CD4-positive, alpha-beta T cell treated with Interleukin-15 for 1 hour (primary cell): ENCODE measurements at regions not wholly inside any gene's neighbourhood (a gene's known extent, or its start where the extent isn't known, plus 50 kb on each side); places are given as distances from the start of the nearest gene placed in this dataset.

ENCODE experiments used
- DNase-seq: peaks from one replicate; pipeline ENCODE4 v3.0.0-alpha.2; 2020

DNA sequence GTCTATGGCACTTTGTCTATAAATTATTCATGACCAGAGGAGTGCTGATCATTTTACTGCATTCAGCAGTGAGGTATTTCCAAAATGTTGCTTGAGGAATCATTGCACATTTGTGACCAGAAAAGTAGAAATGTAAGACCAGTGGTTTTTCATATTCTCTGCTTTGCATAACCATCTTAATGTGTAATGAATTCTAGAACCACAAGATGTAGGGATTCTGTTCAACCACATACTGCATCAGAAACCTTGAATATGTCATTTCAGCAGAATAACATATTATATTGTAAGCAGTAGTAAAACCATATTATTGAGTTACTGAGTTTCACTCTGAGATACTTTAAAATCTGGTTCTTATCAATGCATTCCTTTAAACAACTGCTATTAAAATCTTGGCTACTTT lies 1243.4 kb downstream of the MAT2B start:
- no peak for DNase-seq

DNA sequence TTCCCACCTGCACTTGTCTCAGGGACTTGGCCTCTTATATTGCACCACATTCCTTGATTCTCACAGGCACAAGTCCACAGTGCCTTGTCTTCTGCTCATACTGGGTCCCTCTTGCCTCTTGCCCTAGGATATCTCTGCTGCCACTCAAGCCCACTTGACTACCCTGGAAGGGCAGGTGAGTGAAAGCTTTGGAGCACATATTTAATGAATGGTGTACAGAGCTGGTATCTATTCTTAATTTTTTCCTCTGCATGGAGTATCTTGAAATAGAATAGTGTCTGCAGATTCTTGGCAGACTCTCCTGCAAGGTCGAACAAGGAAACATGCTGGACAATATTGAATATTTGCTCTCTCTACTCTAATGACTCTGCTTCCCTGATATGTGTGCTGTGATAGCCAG lies 1248.0 kb downstream of the MAT2B start:
- no peak for DNase-seq

- no peak for DNase-seq
Measured at GRCh38 chr5:164763206-164763605, 1257.8 kb downstream of the MAT2B start.

DNA sequence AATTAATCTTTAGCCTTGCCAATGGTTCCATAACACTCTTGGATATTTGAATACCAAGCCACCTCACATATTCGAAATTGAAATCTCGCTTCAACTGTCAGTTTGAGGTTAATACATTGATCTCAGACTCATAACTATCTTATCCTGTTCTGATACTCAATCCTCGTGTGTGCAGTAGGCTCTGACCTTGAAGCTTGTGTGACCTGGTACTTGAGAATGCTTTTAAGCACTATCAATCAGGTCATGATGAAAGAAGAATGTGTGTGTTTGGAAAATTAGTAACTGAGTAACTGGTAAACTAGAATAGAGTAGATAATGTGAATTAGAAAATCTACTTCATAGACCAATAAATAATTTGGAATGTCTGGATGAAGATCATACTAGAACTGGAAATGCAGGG lies 1266.7 kb downstream of the MAT2B start:
- DNase-seq = no peak

GRCh38 chr5:164784230-164784629 lies 1278.8 kb downstream of the MAT2B start:
- no peak for DNase-seq

DNA sequence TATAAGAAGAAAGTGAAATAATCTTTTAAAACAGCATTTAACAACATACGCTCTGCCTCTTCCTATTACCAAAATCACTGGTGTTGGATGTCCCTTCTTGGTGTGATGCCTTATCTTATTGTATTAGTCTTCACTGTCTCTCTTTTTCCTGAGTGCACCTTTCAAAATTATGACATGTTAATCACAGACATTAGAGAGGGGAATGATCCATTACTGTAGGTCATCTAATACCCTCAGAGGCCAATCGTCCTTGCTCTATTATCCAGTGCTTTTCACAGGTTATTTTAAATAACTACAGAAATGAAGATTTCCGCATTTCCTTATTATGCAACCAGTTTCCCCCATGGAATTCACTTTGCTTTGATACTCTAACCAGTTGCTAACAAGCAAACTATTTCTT lies 1292.7 kb downstream of the MAT2B start:
- DNase-seq = no peak

DNA sequence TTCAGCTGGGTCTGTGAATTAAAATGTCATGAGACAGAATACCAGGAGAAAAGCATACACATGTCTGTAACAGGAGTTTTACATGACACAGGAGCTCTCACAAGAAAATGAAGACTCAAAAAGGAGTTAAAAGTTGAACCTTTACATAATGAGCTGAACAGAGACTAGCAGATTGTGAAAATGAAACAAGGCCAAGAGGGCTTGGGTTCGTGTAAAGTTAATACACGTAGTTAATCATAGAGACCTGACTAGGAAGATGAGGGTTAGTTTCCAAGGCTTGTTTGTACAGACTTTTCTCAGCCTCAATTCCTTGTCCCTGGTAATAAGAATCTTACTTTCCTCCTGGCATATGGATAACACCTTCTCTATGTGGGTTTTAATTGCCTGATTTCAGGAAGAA lies 1294.0 kb downstream of the MAT2B start:
- no peak for DNase-seq

DNA sequence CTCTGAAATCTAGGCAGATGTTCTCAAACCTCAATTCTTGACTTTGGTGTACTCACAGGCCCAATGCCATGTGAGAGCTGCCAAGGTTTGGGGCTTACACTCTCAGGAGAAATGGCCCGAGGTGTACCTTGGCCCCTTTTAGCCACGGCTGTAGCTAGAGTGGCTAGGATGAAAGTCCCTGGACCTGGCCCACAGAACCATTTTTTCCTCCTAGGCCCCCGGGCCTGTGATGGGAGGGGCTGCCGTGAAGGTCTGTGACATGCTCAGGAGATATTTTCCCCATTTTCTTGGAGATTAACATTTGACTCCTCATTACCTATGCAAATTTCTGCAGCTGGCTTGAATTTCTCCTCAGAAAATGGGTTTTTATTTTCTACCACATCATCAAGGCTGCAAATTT lies 1296.5 kb downstream of the MAT2B start:
- DNase-seq = no peak

DNA sequence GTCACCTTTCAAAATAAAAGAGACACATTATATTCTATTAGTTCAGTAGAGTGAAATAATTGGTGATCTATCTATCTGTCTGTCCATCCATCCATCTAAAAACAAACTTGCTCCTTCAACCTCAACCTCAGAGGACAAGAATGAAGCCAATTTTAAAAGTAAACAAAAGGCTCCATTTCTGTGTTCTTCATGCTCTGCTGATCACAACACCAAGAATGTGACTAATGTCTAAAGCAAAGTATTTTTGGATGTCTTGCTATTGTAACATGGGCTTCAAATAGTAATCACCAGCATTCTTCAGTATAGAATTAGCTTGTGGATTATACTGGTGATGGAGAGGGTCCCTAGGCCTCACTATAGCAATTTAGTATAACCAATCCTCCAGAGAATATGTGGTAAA lies 1304.4 kb downstream of the MAT2B start:
- no peak for DNase-seq

- DNase-seq = no peak
Measured at GRCh38 chr5:164818445-164818844, 1313.0 kb downstream of the MAT2B start.

DNA sequence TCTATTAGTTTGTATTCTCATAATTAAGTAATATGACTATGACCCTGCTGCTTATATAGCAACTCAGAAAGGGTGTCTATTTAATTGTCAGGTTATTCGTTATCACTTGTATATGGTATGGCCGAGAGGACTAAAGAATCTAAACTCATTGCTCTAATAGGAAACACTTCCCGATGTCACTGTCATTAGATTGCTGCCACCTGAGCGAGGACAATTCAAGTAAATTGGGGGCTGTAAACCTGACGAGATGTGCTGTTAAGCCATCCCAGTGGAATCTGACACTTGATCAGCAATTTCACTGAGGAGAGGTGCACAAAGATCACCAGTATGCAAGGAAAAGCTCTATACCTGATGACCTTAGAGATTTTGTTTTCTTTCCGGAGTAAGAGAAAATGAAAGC lies 1319.3 kb downstream of the MAT2B start:
- no peak for DNase-seq

DNA sequence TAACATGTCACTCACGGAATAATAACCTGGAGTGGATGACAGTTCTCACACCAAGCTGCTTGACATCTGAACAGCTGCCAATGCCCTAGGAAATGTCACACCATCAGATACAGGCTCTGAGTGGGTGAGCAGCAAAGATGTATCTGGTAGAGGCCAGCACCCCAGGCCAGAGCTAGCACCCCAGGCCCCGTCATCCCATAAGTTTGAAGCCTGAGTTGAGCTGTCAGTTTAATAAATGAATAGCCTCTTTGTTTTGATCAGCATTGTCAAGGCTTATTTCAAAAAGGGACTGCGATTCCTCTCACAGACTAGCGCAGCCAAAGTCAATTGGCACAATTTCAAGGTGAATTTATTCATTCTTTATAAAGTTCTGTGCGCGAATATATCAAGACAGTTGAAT lies 1327.1 kb downstream of the MAT2B start:
- no peak for DNase-seq

- no peak for DNase-seq
Measured at GRCh38 chr5:164844348-164844747, 1338.9 kb downstream of the MAT2B start.

DNA sequence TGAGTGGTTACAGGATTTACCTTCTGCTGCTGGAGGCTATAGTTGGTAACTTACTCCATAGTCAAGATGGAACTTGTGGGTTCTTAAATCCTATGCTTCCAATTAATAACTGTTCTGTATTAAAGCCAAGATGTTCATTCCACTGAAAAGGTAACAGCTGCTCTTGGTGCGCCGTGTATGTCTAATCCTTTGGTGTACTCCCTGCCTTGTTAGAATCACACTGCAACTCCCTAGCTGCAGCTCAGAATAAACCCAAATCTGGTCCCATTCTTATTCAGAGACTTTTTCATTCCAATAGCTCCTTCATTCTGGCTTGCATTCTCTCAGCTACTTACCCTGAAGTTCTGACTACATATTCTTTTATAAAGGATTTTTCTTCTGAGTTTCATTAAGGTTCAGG lies 1355.5 kb downstream of the MAT2B start:
- DNase-seq = no peak

DNA sequence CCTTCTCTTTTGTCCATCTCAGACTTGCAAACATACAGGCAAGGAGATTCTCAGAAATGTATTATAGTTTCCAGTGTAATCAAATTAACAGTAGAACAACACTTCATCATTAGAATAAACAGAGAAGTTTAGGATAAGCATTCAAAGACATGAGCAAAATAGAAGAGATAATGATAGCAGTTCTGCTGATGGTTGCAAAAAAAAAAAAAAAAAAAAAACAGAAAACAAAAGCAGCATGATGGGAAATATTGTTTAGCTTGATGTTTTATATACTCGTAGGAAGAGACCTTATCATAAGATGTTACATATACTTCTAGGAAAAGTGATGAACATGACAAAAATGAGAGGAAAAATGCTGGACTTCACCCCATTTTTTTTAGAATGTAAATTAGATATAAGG lies 1356.2 kb downstream of the MAT2B start:
- DNase-seq = no peak

- DNase-seq = no peak
Measured at GRCh38 chr5:164868761-164869160, 1363.3 kb downstream of the MAT2B start.

DNA sequence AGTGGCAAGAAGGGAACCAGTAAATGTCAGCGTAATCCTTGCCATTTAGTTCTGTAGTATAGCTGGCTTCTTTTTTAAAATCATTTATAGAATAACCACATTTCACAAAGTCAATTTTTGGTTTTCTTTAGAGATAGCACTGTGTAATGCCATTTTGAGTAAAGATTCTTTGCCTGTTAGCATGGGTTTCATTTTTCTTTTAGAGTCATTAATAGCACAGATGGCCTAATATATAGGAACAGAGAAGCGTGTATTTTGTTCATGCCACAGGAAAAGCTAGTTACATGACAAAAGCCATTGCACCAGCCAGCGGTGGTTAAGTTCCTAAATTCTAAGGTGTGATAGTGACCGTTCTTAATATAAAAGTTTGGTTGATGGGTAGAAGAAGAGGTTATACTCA lies 1363.9 kb downstream of the MAT2B start:
- DNase-seq = no peak

GRCh38 chr5:164876793-164877192 lies 1371.4 kb downstream of the MAT2B start:
- no peak for DNase-seq

DNA sequence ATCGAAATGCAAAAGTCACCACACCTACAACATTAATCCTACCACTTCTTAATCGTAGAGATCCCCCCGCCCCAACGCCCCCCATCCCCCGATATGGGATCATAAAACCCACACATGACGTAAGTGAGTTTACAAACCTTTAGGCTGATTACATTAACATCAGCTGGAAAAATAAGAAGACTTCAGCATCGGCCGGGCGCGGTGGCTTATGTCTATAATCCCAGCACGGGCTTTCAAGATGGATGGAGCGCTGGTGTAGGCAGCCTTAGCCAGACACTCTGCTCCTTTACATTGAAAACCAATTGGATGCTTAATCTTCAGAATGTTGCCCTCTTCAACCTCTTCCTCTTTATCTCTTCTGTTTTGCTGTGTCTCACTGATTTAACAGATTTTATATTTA lies 1376.0 kb downstream of the MAT2B start:
- no peak for DNase-seq

DNA sequence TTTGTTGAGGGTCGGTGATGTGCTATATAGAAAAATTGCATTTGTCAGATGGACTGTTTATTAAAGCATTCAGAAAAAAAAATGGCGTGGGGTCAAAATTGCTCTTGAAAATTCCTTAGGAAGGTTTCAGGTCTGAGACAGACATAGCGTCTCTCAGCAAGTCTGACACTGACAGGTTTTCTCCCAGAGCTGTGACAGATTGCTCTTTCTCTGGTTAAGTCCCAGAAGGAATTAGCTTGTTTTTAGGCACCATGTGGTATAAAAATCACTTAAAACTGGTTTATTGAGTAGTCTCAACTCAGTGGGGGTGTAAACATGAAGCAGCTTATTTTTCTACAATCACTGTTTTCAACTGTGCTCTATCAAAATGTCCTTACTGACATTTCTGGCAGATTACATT lies 1379.8 kb downstream of the MAT2B start:
- DNase-seq = no peak

DNA sequence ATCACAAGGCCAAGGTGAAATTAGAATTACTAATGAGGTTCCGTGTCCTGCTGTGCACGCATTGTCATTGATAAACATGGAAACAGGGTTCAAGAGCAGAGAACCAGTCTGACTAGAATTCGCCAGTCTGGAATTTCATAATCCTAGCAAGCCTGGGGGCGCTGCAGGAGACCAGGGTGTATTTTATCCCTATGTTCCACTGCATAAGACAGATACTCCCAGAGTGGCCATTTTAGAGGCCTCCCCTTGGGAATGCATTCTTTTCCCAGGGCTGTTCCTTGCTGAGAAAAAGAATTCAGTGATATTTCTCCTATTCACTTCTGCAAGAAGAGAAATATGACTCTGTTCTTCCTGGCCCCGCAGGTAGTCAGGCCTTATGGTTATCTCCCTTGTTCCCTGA lies 1387.7 kb downstream of the MAT2B start:
- DNase-seq = no peak

GRCh38 chr5:164898705-164899104 lies 1393.3 kb downstream of the MAT2B start:
- DNase-seq = no peak

GRCh38 chr5:164909673-164910072 lies 1404.3 kb downstream of the MAT2B start:
- DNase-seq = no peak

GRCh38 chr5:164921722-164922121 lies 1416.3 kb downstream of the MAT2B start:
- no peak for DNase-seq

DNA sequence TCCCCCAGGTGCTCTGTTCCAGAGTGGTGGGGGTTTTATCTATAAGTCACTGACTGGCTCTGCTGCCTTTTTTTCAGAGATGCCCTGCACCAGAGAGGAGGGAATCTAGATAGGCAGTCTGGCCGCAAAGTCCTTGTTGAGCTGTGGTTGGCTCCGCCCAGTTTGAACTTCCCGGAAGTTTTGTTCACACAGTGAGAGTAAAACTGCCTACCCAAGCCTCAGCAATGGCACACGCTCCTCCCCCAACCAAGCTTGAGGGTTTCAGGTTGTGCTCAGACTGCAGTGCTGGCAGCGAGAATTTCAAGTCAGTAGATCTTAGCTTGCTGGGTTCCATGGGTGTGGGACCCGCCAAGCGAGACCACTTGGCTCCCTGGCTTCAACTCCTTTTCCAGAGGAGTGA lies 1428.6 kb downstream of the MAT2B start:
- DNase-seq = no peak

DNA sequence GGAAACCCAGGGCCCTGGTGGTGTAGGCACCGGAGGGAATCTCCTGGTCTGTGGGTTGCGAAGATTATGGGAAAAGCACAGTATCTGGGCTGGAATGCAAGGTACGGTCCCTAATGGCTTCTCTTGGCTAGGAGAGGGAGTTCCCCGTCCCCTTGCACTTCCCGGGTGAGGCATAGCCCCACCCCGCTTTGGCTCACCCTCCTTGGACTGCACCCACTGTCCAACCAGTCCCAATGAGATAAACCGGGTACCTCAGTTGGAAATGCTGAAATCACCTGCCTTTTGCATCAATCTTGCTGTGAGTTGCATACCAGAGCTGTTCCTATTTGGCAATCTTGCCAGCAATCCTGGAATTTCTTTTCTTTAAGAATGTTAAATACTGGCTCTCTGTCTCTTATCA lies 1429.1 kb downstream of the MAT2B start:
- no peak for DNase-seq
